GM12891 (cell line): ENCODE measurements at regions not wholly inside any gene's neighbourhood (a gene's known extent, or its start where the extent isn't known, plus 50 kb on each side); places are given as distances from the start of the nearest gene placed in this dataset.

ENCODE experiments used
- POLR2A ChIP-seq: IDR thresholded peaks from 2 replicates; pipeline ENCODE4 v1.6.1; 2011; ENCODE audit warnings: low read depth, low read length, control low read depth
- POLR2AphosphoS5 ChIP-seq: IDR thresholded peaks from 2 replicates; pipeline ENCODE4 v1.6.1; 2011; ENCODE audit warnings: low read depth, low read length, control low read depth
- SPI1 ChIP-seq: IDR thresholded peaks from 2 replicates; pipeline ENCODE4 v1.6.1; 2011; ENCODE audit warnings: low read depth, low read length, control low read depth
- TAF1 ChIP-seq: IDR thresholded peaks from 2 replicates; pipeline ENCODE4 v1.6.1; 2011; ENCODE audit warnings: low read depth, low read length, control low read depth

DNA sequence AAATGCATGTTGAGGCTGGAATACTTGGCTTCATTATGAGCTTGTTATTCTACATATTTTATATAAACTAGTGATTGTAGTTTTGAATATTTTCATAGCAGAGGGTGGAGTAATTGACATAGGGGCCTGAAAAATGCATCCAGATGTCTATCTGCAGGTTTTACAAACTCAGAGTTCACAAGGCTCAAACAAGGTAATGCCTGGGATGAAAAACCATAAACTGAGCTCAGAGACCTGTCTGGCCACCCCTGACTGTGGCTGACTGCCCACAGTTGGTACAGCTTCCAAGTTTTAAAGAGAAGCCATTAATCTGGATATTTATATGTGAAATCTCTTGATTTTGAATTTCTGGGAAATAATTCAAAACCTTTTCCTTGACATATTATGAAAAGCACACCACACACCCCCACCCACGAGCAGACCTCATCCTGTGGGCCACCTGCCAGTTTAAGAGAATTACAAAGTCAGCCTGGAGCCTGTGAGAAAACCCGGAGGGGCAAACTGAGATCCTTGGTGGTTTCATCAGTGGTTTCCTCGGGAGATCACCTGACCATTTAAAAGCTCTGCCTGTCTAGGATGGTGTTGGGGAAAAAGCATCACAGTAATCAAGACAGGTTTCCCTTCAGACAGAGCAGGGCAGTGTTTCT is 230.1 kb downstream of the SAMD5 start:
- TF ChIP-seq POLR2A (no peak), POLR2AphosphoS5 (no peak), TAF1 (no peak), SPI1 (no peak)
